ENCODE measurements at regions not wholly inside any gene's neighbourhood (a gene's known extent, or its start where the extent isn't known, plus 50 kb on each side); places are given as distances from the start of the nearest gene placed in this dataset.

GRCh38 chr15:92747047-92747446, 91.5 kb upstream of the FAM174B start:
- no peak for TF ChIP-seq CTCF (IDR thresholded peaks at IDR 0.05; ENCODE audit: unreplicated experiment)
- CTCF ChIA-PET = no interaction called here
- Mint-ChIP-seq H3K4me3 (ENCODE audit: low read depth, unreplicated experiment) (no peak overlapping the region), H3K9me3 (ENCODE audit: low read depth, unreplicated experiment) (no peaks in the 10 kb centered on the region), H3K36me3 (ENCODE audit: insufficient read depth, unreplicated experiment) (no peaks in the 10 kb centered on the region), H3K27ac (ENCODE audit: unreplicated experiment) (no peak overlapping the region), H3K27me3 (ENCODE audit: unreplicated experiment) (no peaks in the 10 kb centered on the region), H3K4me1 (ENCODE audit: low read depth, unreplicated experiment) (peaks cover 9% of the 10 kb centered on the region)
- DNase-seq = no peak
- intact Hi-C loops (cut with micrococcal nuclease; ENCODE audit: unreplicated experiment) = no loop called here
- no TSS peak for BruUV-seq (replicated peaks)

- Mint-ChIP-seq H3K36me3 (ENCODE audit: insufficient read depth, unreplicated experiment) (no peaks in the 10 kb centered on the region), H3K4me1 (ENCODE audit: low read depth, unreplicated experiment) (peaks cover 15% of the 10 kb centered on the region), H3K27ac (ENCODE audit: unreplicated experiment) (no peak overlapping the region), H3K9me3 (ENCODE audit: low read depth, unreplicated experiment) (no peaks in the 10 kb centered on the region), H3K27me3 (ENCODE audit: unreplicated experiment) (no peaks in the 10 kb centered on the region), H3K4me3 (ENCODE audit: low read depth, unreplicated experiment) (no peak overlapping the region)
- no peak for DNase-seq
- CTCF ChIA-PET = no interaction called here
- no TSS peak for BruUV-seq (replicated peaks)
- no peak for TF ChIP-seq CTCF (IDR thresholded peaks at IDR 0.05; ENCODE audit: unreplicated experiment)
- intact Hi-C loops (cut with micrococcal nuclease; ENCODE audit: unreplicated experiment) = no loop called here
Observed at GRCh38 chr15:92749216-92749615, 93.6 kb upstream of the FAM174B start.

DNA sequence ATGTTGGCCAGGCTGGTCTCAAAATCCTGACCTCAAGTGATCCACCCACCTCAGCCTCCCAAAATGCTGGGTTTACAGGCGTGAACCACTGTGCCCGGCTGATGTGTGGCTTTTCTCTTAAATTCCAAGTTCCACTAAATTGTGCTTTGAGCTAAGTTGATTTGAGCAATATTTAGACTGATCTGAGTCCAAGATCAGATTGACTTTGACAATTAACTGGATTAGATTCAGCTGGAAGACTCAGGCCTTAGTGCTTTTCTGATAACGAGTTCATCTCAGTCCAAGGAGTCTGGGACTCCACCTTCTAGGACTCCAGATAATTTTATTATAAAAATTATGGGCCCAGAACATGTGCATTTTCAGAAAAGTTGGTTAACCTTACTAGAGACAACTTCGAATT, 94.4 kb upstream of the FAM174B start:
- Mint-ChIP-seq H3K27me3 (ENCODE audit: unreplicated experiment) (no peaks in the 10 kb centered on the region), H3K9me3 (ENCODE audit: low read depth, unreplicated experiment) (no peaks in the 10 kb centered on the region), H3K27ac (ENCODE audit: unreplicated experiment) (no peak overlapping the region), H3K36me3 (ENCODE audit: insufficient read depth, unreplicated experiment) (no peaks in the 10 kb centered on the region), H3K4me1 (ENCODE audit: low read depth, unreplicated experiment) (peaks cover 15% of the 10 kb centered on the region), H3K4me3 (ENCODE audit: low read depth, unreplicated experiment) (no peak overlapping the region)
- intact Hi-C loops (cut with micrococcal nuclease; ENCODE audit: unreplicated experiment) = no loop called here
- no peak for DNase-seq
- BruUV-seq (replicated peaks) = no TSS peak
- TF ChIP-seq CTCF (IDR thresholded peaks at IDR 0.05; ENCODE audit: unreplicated experiment) = no peak
- CTCF ChIA-PET = no interaction called here

- intact Hi-C loops (cut with micrococcal nuclease; ENCODE audit: unreplicated experiment) = no loop called here
- Mint-ChIP-seq H3K36me3 (ENCODE audit: insufficient read depth, unreplicated experiment) (no peaks in the 10 kb centered on the region), H3K9me3 (ENCODE audit: low read depth, unreplicated experiment) (no peaks in the 10 kb centered on the region), H3K27ac (ENCODE audit: unreplicated experiment) (no peak overlapping the region), H3K4me1 (ENCODE audit: low read depth, unreplicated experiment) (peaks cover 15% of the 10 kb centered on the region), H3K4me3 (ENCODE audit: low read depth, unreplicated experiment) (no peak overlapping the region), H3K27me3 (ENCODE audit: unreplicated experiment) (peaks cover 5% of the 10 kb centered on the region)
- DNase-seq = peak; percentile 37
- no peak for TF ChIP-seq CTCF (IDR thresholded peaks at IDR 0.05; ENCODE audit: unreplicated experiment)
- CTCF ChIA-PET = interaction anchor here (1.1 kb wide), 1 partner anchor 18 kb away, joined by 5 read pairs; no protein-coding TSS in a partner anchor
- BruUV-seq (replicated peaks) = no TSS peak
Observed at GRCh38 chr15:92751528-92751927, 96.0 kb upstream of the FAM174B start.

DNA sequence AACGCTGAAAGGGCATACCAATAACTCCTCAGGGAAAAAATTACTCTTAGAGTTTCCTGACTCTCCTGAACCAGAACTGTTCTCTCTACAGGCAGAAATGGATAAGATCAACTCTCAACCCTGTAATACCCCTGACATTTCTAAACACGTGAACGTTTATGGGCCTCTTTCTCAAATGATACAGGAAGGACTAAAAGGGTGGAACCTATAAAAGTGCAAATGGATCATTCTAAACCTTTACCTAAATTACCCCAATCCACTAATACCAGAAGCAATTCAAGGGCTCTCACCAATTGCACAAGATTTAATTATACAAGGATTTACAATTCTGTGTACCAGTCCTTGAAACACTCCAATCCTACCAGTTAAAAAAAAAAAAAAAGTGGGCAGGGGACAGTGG, 98.0 kb upstream of the FAM174B start:
- no TSS peak for BruUV-seq (replicated peaks)
- Mint-ChIP-seq H3K27me3 (ENCODE audit: unreplicated experiment) (peaks cover 25% of the 10 kb centered on the region), H3K4me1 (ENCODE audit: low read depth, unreplicated experiment) (peaks cover 15% of the 10 kb centered on the region), H3K9me3 (ENCODE audit: low read depth, unreplicated experiment) (no peaks in the 10 kb centered on the region), H3K4me3 (ENCODE audit: low read depth, unreplicated experiment) (no peak overlapping the region), H3K36me3 (ENCODE audit: insufficient read depth, unreplicated experiment) (no peaks in the 10 kb centered on the region), H3K27ac (ENCODE audit: unreplicated experiment) (no peak overlapping the region)
- no peak for TF ChIP-seq CTCF (IDR thresholded peaks at IDR 0.05; ENCODE audit: unreplicated experiment)
- DNase-seq = no peak
- CTCF ChIA-PET = no interaction called here
- intact Hi-C loops (cut with micrococcal nuclease; ENCODE audit: unreplicated experiment) = no loop called here

Measured in Calu3 (cell line).